GM23338 (cell line): ENCODE measurements at regions not wholly inside any gene's neighbourhood (a gene's known extent, or its start where the extent isn't known, plus 50 kb on each side); places are given as distances from the start of the nearest gene placed in this dataset.
A peak's percentile ranks its signal among the peaks of the same experiment; 100 is the strongest.

ENCODE experiments used
- ATAC-seq: fragments of 200-7000 bp; cut with Tn5 transposase; 3 replicates; pipeline ENCODE4 v1.9.1; 2020
- DNase-seq: peaks from one replicate; pipeline ENCODE4 v3.0.0-alpha.2; 2015; ENCODE audit warnings: low spot score
- H2AFZ ChIP-seq: fragments of 200-600 bp; sonication (generic); 2 replicates; pipeline ENCODE4 v1.8.0; 2016; ENCODE audit warnings: antibody characterized with exemption, mild to moderate bottlenecking, moderate library complexity
- H3F3A ChIP-seq: fragments of 200-600 bp; sonication (generic); replicated peaks from 2 replicates; pipeline ENCODE4 v1.8.0; 2017; ENCODE audit warnings: antibody characterized with exemption, mixed run types, low read depth
- H3K27ac ChIP-seq: fragments of 200-600 bp; sonication (generic); 2 replicates; pipeline ENCODE4 v1.6.1; 2016; ENCODE audit warnings: low read depth
- H3K27me3 ChIP-seq: fragments of 200-600 bp; sonication (generic); 2 replicates; pipeline ENCODE4 v1.8.0; 2016; ENCODE audit warnings: mild to moderate bottlenecking, mixed run types, moderate library complexity; ENCODE audit not compliant: insufficient read depth
- H3K36me3 ChIP-seq: fragments of 200-600 bp; sonication (generic); 2 replicates; pipeline ENCODE4 v1.8.0; 2016; ENCODE audit warnings: mild to moderate bottlenecking; ENCODE audit not compliant: insufficient read depth
- H3K4me1 ChIP-seq: fragments of 200-600 bp; sonication (generic); 2 replicates; pipeline ENCODE4 v1.8.0; 2016; ENCODE audit warnings: mild to moderate bottlenecking, moderate library complexity; ENCODE audit not compliant: insufficient read depth
- H3K4me2 ChIP-seq: fragments of 200-600 bp; sonication (generic); 2 replicates; pipeline ENCODE4 v1.7.1; 2017; ENCODE audit warnings: mixed run types
- H3K4me3 ChIP-seq: fragments of 200-600 bp; sonication (generic); 2 replicates; pipeline ENCODE4 v1.6.1; 2016; ENCODE audit warnings: mixed run types
- H3K79me2 ChIP-seq: fragments of 200-600 bp; sonication (generic); replicated peaks from 2 replicates; pipeline ENCODE4 v1.8.0; 2017; ENCODE audit warnings: mild to moderate bottlenecking; ENCODE audit not compliant: insufficient read depth
- H3K9me2 ChIP-seq: fragments of 200-600 bp; sonication (generic); 2 replicates; pipeline ENCODE4 v1.8.0; 2017; ENCODE audit not compliant: insufficient read depth
- H4K20me1 ChIP-seq: fragments of 200-600 bp; sonication (generic); replicated peaks from 2 replicates; pipeline ENCODE4 v1.8.0; 2017; ENCODE audit warnings: mild to moderate bottlenecking; ENCODE audit not compliant: insufficient read depth
- H3K27ac Mint-ChIP-seq: 2 replicates; pipeline ENCODE4 v1.8.0; 2020; ENCODE audit warnings: inconsistent platforms, mild to moderate bottlenecking, moderate library complexity, mixed read lengths
- H3K27me3 Mint-ChIP-seq: 3 replicates; pipeline ENCODE4 v1.8.0; 2022; ENCODE audit warnings: low read depth, mild to moderate bottlenecking, moderate library complexity, mixed read lengths, inconsistent platforms; ENCODE audit not compliant: insufficient read depth, poor library complexity
- H3K36me3 Mint-ChIP-seq: 3 replicates; pipeline ENCODE4 v1.8.0; 2021; ENCODE audit warnings: low read depth, mild to moderate bottlenecking, inconsistent platforms, moderate library complexity, mixed read lengths
- H3K4me1 Mint-ChIP-seq: 3 replicates; pipeline ENCODE4 v1.8.0; 2020; ENCODE audit warnings: mild to moderate bottlenecking, inconsistent platforms, mixed read lengths
- H3K4me3 Mint-ChIP-seq: 3 replicates; pipeline ENCODE4 v1.8.0; 2021; ENCODE audit warnings: moderate library complexity, mild to moderate bottlenecking, inconsistent platforms, mixed read lengths
- H3K9me3 Mint-ChIP-seq: 3 replicates; pipeline ENCODE4 v1.8.0; 2020; ENCODE audit warnings: moderate library complexity, mild to moderate bottlenecking, inconsistent platforms, mixed read lengths
- CREB1 ChIP-seq: fragments of 250-450 bp; sonication (Bioruptor Pico); IDR thresholded peaks from 2 replicates; pipeline ENCODE4 v1.5.0; 2020; ENCODE audit warnings: low read depth, mild to moderate bottlenecking, moderate library complexity
- CTCF ChIP-seq, 2 experiments: fragments of 200-600 bp in 1 of 2; sonication (generic) in 1 of 2; conservative IDR thresholded peaks; 2 replicates each; pipeline versions ENCODE4 v1.5.1 to v1.6.1; 2016 to 2017; ENCODE audit warnings: antibody characterized with exemption in 2 of 2, low read depth in 2 of 2, mild to moderate bottlenecking in 2 of 2, moderate library complexity in 1 of 2
- ETS1 ChIP-seq: IDR thresholded peaks from 2 replicates; pipeline ENCODE4 v1.6.1; 2016; ENCODE audit warnings: antibody characterized with exemption
- EZH2 ChIP-seq: fragments of 200-600 bp; sonication (generic); IDR thresholded peaks from one replicate; pipeline ENCODE4 v1.8.0; 2017; ENCODE audit warnings: antibody characterized with exemption, mild to moderate bottlenecking, low read depth; ENCODE audit not compliant: unreplicated experiment
- EZH2phosphoT487 ChIP-seq: fragments of 200-600 bp; sonication (generic); IDR thresholded peaks from one replicate; pipeline ENCODE4 v1.8.1; 2018; ENCODE audit warnings: antibody characterized with exemption; ENCODE audit not compliant: unreplicated experiment
- NANOG ChIP-seq: IDR thresholded peaks from 2 replicates; pipeline ENCODE4 v1.6.1; 2016; ENCODE audit warnings: antibody characterized with exemption, borderline replicate concordance
- POLR2AphosphoS5 ChIP-seq: IDR thresholded peaks from 2 replicates; pipeline ENCODE4 v1.6.1; 2016; ENCODE audit warnings: antibody characterized with exemption, low read depth
- STAT1 ChIP-seq: IDR thresholded peaks from one replicate; pipeline ENCODE4 v1.6.1; 2016; ENCODE audit warnings: antibody characterized with exemption; ENCODE audit not compliant: unreplicated experiment
- ZNF114 ChIP-seq: fragments of 250-450 bp; sonication (Bioruptor Pico); IDR thresholded peaks from 2 replicates; pipeline ENCODE4 v1.5.0; 2020; ENCODE audit warnings: mild to moderate bottlenecking, moderate library complexity
- ZNF331 ChIP-seq: fragments of 250-450 bp; sonication (Bioruptor Pico); IDR thresholded peaks from 2 replicates; pipeline ENCODE4 v1.5.0; 2020; ENCODE audit warnings: low read depth, mild to moderate bottlenecking, moderate library complexity
- ZNF462 ChIP-seq: fragments of 250-450 bp; sonication (Bioruptor Pico); IDR thresholded peaks from 2 replicates; pipeline ENCODE4 v1.5.0; 2020; ENCODE audit warnings: mild to moderate bottlenecking, moderate library complexity

GRCh38 chr13:76316998-76317527 lies 569.1 kb downstream of the KCTD12 start:
- Mint-ChIP-seq H3K4me3 (no peak overlapping the region), H3K4me1 (no peaks in the 10 kb centered on the region), H3K27ac (no peak overlapping the region), H3K9me3 (no peaks in the 10 kb centered on the region), H3K36me3 (no peaks in the 10 kb centered on the region), H3K27me3 (no peaks in the 10 kb centered on the region)
- no peak for TF ChIP-seq NANOG
- no peak overlapping the region for H3K27ac ChIP-seq
- DNase-seq (no peak), ATAC-seq (no peak)
- H3K4me3 ChIP-seq = no peak overlapping the region
- no peaks in the 10 kb centered on the region for H3K27me3 ChIP-seq
- H2AFZ ChIP-seq = no peak overlapping the region
- H3F3A ChIP-seq = no peaks in the 10 kb centered on the region
- no peaks in the 10 kb centered on the region for H3K9me2 ChIP-seq
- no peak overlapping the region for H3K4me2 ChIP-seq
- no peaks in the 10 kb centered on the region for H3K36me3 ChIP-seq
- H3K4me1 ChIP-seq = no peaks in the 10 kb centered on the region
- no peaks in the 10 kb centered on the region for H3K79me2 ChIP-seq
- H4K20me1 ChIP-seq = no peaks in the 10 kb centered on the region

GRCh38 chr13:76314495-76314894 lies 571.7 kb downstream of the KCTD12 start:
- H4K20me1 ChIP-seq = no peaks in the 10 kb centered on the region
- H3K27me3 ChIP-seq = no peaks in the 10 kb centered on the region
- peak overlapping the region; percentile 66 for H2AFZ ChIP-seq
- Mint-ChIP-seq H3K9me3 (no peaks in the 10 kb centered on the region), H3K4me1 (no peaks in the 10 kb centered on the region), H3K27me3 (no peaks in the 10 kb centered on the region), H3K27ac (no peak overlapping the region), H3K36me3 (no peaks in the 10 kb centered on the region), H3K4me3 (no peak overlapping the region)
- no peaks in the 10 kb centered on the region for H3K4me1 ChIP-seq
- no peak overlapping the region for H3K4me2 ChIP-seq
- ATAC-seq (no peak; the same call in 2 of the 3 replicates), DNase-seq (no peak)
- no peak overlapping the region for H3K4me3 ChIP-seq
- no peaks in the 10 kb centered on the region for H3K79me2 ChIP-seq
- H3K27ac ChIP-seq = no peak overlapping the region
- no peaks in the 10 kb centered on the region for H3K9me2 ChIP-seq
- no peaks in the 10 kb centered on the region for H3F3A ChIP-seq
- no peaks in the 10 kb centered on the region for H3K36me3 ChIP-seq
- TF ChIP-seq EZH2phosphoT487 = no peak
- no peak for TF ChIP-seq NANOG
- TF ChIP-seq POLR2AphosphoS5 = no peak
- TF ChIP-seq ZNF462 (CRISPR knock-in tag) = no peak
- no peak for TF ChIP-seq CREB1 (CRISPR knock-in tag)
- TF ChIP-seq ZNF114 (CRISPR knock-in tag) = no peak
- TF ChIP-seq ETS1 = no peak
- TF ChIP-seq ZNF331 (CRISPR knock-in tag) = no peak
- no peak for TF ChIP-seq CTCF (conservative IDR thresholded peaks at IDR 0.05; ENCODE audit: low read depth in 2 of 2)
- no peak for TF ChIP-seq EZH2
- TF ChIP-seq STAT1 = no peak
